Lower lobe of right lung (tissue), 2 donors: ENCODE measurements at regions not wholly inside any gene's neighbourhood (a gene's known extent, or its start where the extent isn't known, plus 50 kb on each side); places are given as distances from the start of the nearest gene placed in this dataset.

Experiments used
- ATAC-seq, 2 donors: fragments of 200-7000 bp; cut with Tn5 transposase; one replicate each; pipeline ENCODE4 v1.9.1; 2020 to 2022; ENCODE audit warnings: mild to moderate bottlenecking in 2 of 2, moderate library complexity in 2 of 2
- DNase-seq: peaks from one replicate; pipeline ENCODE4 v3.0.0-alpha.2; 2020
- H3K27ac ChIP-seq: fragments of 200-600 bp; one replicate; pipeline ENCODE4 v1.8.0; 2022
- H3K27me3 ChIP-seq: fragments of 200-600 bp; one replicate; pipeline ENCODE4 v1.8.0; 2022; ENCODE audit warnings: low read depth
- H3K36me3 ChIP-seq: fragments of 200-600 bp; one replicate; pipeline ENCODE4 v1.8.0; 2022; ENCODE audit warnings: mild to moderate bottlenecking
- H3K4me1 ChIP-seq: fragments of 200-600 bp; one replicate; pipeline ENCODE4 v1.8.0; 2022
- H3K4me3 ChIP-seq: fragments of 200-600 bp; one replicate; pipeline ENCODE4 v1.8.0; 2022; ENCODE audit warnings: mild to moderate bottlenecking
- H3K9me3 ChIP-seq: fragments of 200-600 bp; one replicate; pipeline ENCODE4 v1.8.0; 2022
- CTCF ChIP-seq: fragments of 200-600 bp; IDR thresholded peaks from one replicate; pipeline ENCODE4 v1.8.0; 2022; ENCODE audit warnings: antibody characterized with exemption, mild to moderate bottlenecking
- intact Hi-C: fragments of 100-400 bp; cut with DNase I; formaldehyde crosslinking; loops from one replicate; pipeline ENCODE4 v1.11.0; 2022
- donor health status: DM: no; HTN: yes; CAD: no; lungs with severe emphysema.

- DNase-seq: no peak
- Histone ChIP-seq H3K36me3 (no peaks in the 10 kb centered on the region), H3K4me1 (no peaks in the 10 kb centered on the region), H3K9me3 (no peaks in the 10 kb centered on the region), H3K27ac (no peak overlapping the region), H3K4me3 (no peak overlapping the region), H3K27me3 (peaks cover 5% of the 10 kb centered on the region)
- ATAC-seq: no peak
- no peak for TF ChIP-seq CTCF
- intact Hi-C loops: no loop called here
Observed at GRCh38 chr1:29579821-29580425, 343.6 kb downstream of the PTPRU start.

GRCh38 chr1:29577512-29577911, 341.2 kb downstream of the PTPRU start:
- no peak for DNase-seq

GRCh38 chr1:29576510-29576909, 340.2 kb downstream of the PTPRU start:
- no peak for TF ChIP-seq CTCF
- ATAC-seq: no peak
- Histone ChIP-seq H3K36me3 (no peaks in the 10 kb centered on the region), H3K27me3 (peaks cover 5% of the 10 kb centered on the region), H3K4me3 (no peak overlapping the region), H3K4me1 (no peaks in the 10 kb centered on the region), H3K27ac (no peak overlapping the region), H3K9me3 (no peaks in the 10 kb centered on the region)
- intact Hi-C loops: no loop called here
- no peak for DNase-seq

More at GRCh38 chr1:29577512-29577911, 341.2 kb downstream of the PTPRU start:
- intact Hi-C loops: no loop called here
- Histone ChIP-seq H3K36me3 (no peaks in the 10 kb centered on the region), H3K27ac (no peak overlapping the region), H3K4me3 (no peak overlapping the region), H3K27me3 (peaks cover 5% of the 10 kb centered on the region), H3K4me1 (no peaks in the 10 kb centered on the region), H3K9me3 (no peaks in the 10 kb centered on the region)
- ATAC-seq: no peak
- TF ChIP-seq CTCF: no peak

- peaks cover 5% of the 10 kb centered on the region for H3K27me3 ChIP-seq
- no peak for TF ChIP-seq CTCF
- no peaks in the 10 kb centered on the region for H3K4me1 ChIP-seq
- no peak overlapping the region for H3K27ac ChIP-seq
- intact Hi-C loops: no loop called here
- DNase-seq (no peak), ATAC-seq (no peak)
- no peaks in the 10 kb centered on the region for H3K9me3 ChIP-seq
- H3K4me3 ChIP-seq: no peak overlapping the region
- H3K36me3 ChIP-seq: no peaks in the 10 kb centered on the region
Observed at GRCh38 chr1:29575826-29576225, 339.5 kb downstream of the PTPRU start.

GRCh38 chr1:29575277-29575676, 339.0 kb downstream of the PTPRU start:
- DNase-seq: no peak
- intact Hi-C loops: no loop called here
- Histone ChIP-seq H3K36me3 (no peaks in the 10 kb centered on the region), H3K27me3 (peaks cover 5% of the 10 kb centered on the region), H3K9me3 (no peaks in the 10 kb centered on the region), H3K4me1 (no peaks in the 10 kb centered on the region), H3K4me3 (no peak overlapping the region), H3K27ac (no peak overlapping the region)
- no peak for TF ChIP-seq CTCF
- no peak for ATAC-seq
